H1 (cell line): ENCODE measurements at regions not wholly inside any gene's neighbourhood (a gene's known extent, or its start where the extent isn't known, plus 50 kb on each side); places are given as distances from the start of the nearest gene placed in this dataset.

ENCODE experiments used
- CTCF ChIA-PET: fragments of 300-600 bp; sonication (Branson Sonifier 250); formaldehyde crosslinking; loops from one replicate; lab custom pipeline; 2021; ENCODE audit not compliant: partially characterized antibody; lab: Charles Lee
- POLR2A ChIA-PET: fragments of 300-600 bp; sonication (Branson Sonifier 250); formaldehyde crosslinking; loops from one replicate; lab custom pipeline; 2021; ENCODE audit warnings: inconsistent platforms; ENCODE audit not compliant: partially characterized antibody; lab: Charles Lee
- DNase-seq, 2 experiments: peaks; one replicate each; pipeline versions ENCODE4 v3.0.0 to v3.0.0-alpha.2; 2010 to 2022; ENCODE audit warnings: low spot score in 2 of 2, low read depth in 1 of 2, mixed read lengths in 1 of 2
- FAIRE-seq: peaks from 2 replicates; lab custom pipeline; 2011; peaks lifted over from hg19 to GRCh38; lab: Jason Lieb, UNC
- H2AFZ ChIP-seq: 2 replicates; pipeline ENCODE4 v1.8.1; 2012; ENCODE audit warnings: low read length, inconsistent platforms
- H2AK5ac ChIP-seq: 2 replicates; pipeline ENCODE4 v1.6.1; 2013; ENCODE audit warnings: low read depth, low read length
- H2BK120ac ChIP-seq: replicated peaks from 2 replicates; pipeline ENCODE3; 2013; ENCODE audit warnings: low read depth, low read length, inconsistent platforms
- H2BK12ac ChIP-seq: 2 replicates; pipeline ENCODE4 v1.6.1; 2013; ENCODE audit warnings: low read depth, low read length
- H2BK15ac ChIP-seq: 2 replicates; pipeline ENCODE4 v1.6.1; 2013; ENCODE audit warnings: low read length
- H2BK20ac ChIP-seq: 2 replicates; pipeline ENCODE4 v1.6.1; 2013; ENCODE audit warnings: low read length
- H2BK5ac ChIP-seq: 2 replicates; pipeline ENCODE4 v1.6.1; 2013; ENCODE audit warnings: low read depth, low read length
- H3K14ac ChIP-seq: 2 replicates; pipeline ENCODE4 v1.6.1; 2013; ENCODE audit warnings: inconsistent platforms; ENCODE audit not compliant: insufficient read length
- H3K18ac ChIP-seq: 2 replicates; pipeline ENCODE4 v1.6.1; 2013; ENCODE audit warnings: low read length; ENCODE audit errors: extremely low read depth
- H3K23ac ChIP-seq: 2 replicates; pipeline ENCODE4 v1.6.1; 2013; ENCODE audit warnings: inconsistent platforms; ENCODE audit not compliant: insufficient read length
- H3K23me2 ChIP-seq: 2 replicates; pipeline ENCODE4 v1.6.1; 2013; ENCODE audit warnings: low read depth, low read length
- H3K27ac ChIP-seq: 2 replicates; pipeline ENCODE4 v1.6.1; 2011; ENCODE audit warnings: low read depth, low read length, inconsistent platforms
- H3K27me3 ChIP-seq, 4 experiments: replicated peaks in 1 of 4; 1 replicate in 1 of 4; 2 replicates in 3 of 4; pipeline versions ENCODE4 v1.6.1 to v1.8.1; 2011 to 2013; ENCODE audit warnings: low read length in 3 of 4, mild to moderate bottlenecking in 3 of 4, inconsistent platforms in 2 of 4, mixed read lengths in 2 of 4, moderate library complexity in 1 of 4; ENCODE audit not compliant: control insufficient read depth in 3 of 4, insufficient read depth in 3 of 4; ENCODE audit errors: extremely low read depth in 1 of 4
- H3K36me3 ChIP-seq, 4 experiments: 2 replicates each; pipeline versions ENCODE4 v1.6.1 to v1.8.1; 2011 to 2013; ENCODE audit warnings: mild to moderate bottlenecking in 4 of 4, low read length in 3 of 4, moderate library complexity in 2 of 4, control low read depth in 1 of 4, inconsistent platforms in 1 of 4; ENCODE audit not compliant: insufficient read depth in 4 of 4, control insufficient read depth in 2 of 4
- H3K4ac ChIP-seq: replicated peaks from 2 replicates; pipeline ENCODE3; 2013; ENCODE audit warnings: low read length, low read depth, mixed read lengths, inconsistent platforms; ENCODE audit not compliant: insufficient read length
- H3K4me1 ChIP-seq, 4 experiments: replicated peaks in 1 of 4; 1 replicate in 1 of 4; 2 replicates in 3 of 4; pipeline versions ENCODE4 v1.6.1 to v1.8.1; 2011 to 2013; ENCODE audit warnings: low read length in 3 of 4, inconsistent platforms in 2 of 4, mixed read lengths in 1 of 4; ENCODE audit not compliant: insufficient read depth in 4 of 4, control insufficient read depth in 3 of 4
- H3K4me2 ChIP-seq, 2 experiments: 2 replicates each; pipeline versions ENCODE4 v1.6.1 to v1.8.1; 2011 to 2013; ENCODE audit warnings: low read depth in 2 of 2, low read length in 2 of 2, control low read depth in 1 of 2, inconsistent platforms in 1 of 2, mild to moderate bottlenecking in 1 of 2; ENCODE audit not compliant: insufficient read depth in 1 of 2
- H3K4me3 ChIP-seq, 4 experiments: fragments of 200-600, 300-600 bp in 1 of 4; sonication (generic), shearing (Covaris generic), sonication (Bioruptor Twin) in 1 of 4; 2 replicates each; pipeline versions ENCODE4 v1.5.1 to v1.8.1; 2011 to 2016; ENCODE audit warnings: low read length in 4 of 4, low read depth in 3 of 4, control low read depth in 2 of 4, inconsistent platforms in 2 of 4, mild to moderate bottlenecking in 2 of 4, mixed read lengths in 1 of 4, moderate library complexity in 1 of 4; ENCODE audit not compliant: insufficient read depth in 2 of 4; ENCODE audit errors: extremely low read depth in 1 of 4
- H3K56ac ChIP-seq: replicated peaks from 2 replicates; pipeline ENCODE3; 2013; ENCODE audit warnings: low read depth, mild to moderate bottlenecking, mixed read lengths, low read length, inconsistent platforms; ENCODE audit not compliant: insufficient read length
- H3K79me1 ChIP-seq: 2 replicates; pipeline ENCODE4 v1.6.1; 2013; ENCODE audit warnings: low read depth, low read length, control low read depth
- H3K79me2 ChIP-seq, 2 experiments: 2 replicates each; pipeline versions ENCODE4 v1.6.1 to v1.8.1; 2012 to 2013; ENCODE audit warnings: low read length in 2 of 2, mild to moderate bottlenecking in 2 of 2, inconsistent platforms in 1 of 2; ENCODE audit not compliant: insufficient read depth in 2 of 2, control insufficient read depth in 1 of 2
- H3K9ac ChIP-seq, 4 experiments: replicated peaks in 1 of 4; 1 replicate in 1 of 4; 2 replicates in 3 of 4; pipeline versions ENCODE4 v1.6.1 to v1.8.1; 2011 to 2013; ENCODE audit warnings: low read depth in 3 of 4, low read length in 3 of 4, control low read depth in 2 of 4, mild to moderate bottlenecking in 2 of 4, moderate library complexity in 2 of 4, inconsistent platforms in 1 of 4; ENCODE audit errors: extremely low read depth in 1 of 4
- H3K9me3 ChIP-seq, 2 experiments: 2 replicates each; pipeline versions ENCODE4 v1.6.1 to v1.8.1; 2012 to 2013; ENCODE audit warnings: mild to moderate bottlenecking in 2 of 2, moderate library complexity in 2 of 2, control low read depth in 1 of 2, inconsistent platforms in 1 of 2, low read depth in 1 of 2, low read length in 1 of 2, mixed read lengths in 1 of 2; ENCODE audit not compliant: insufficient read depth in 2 of 2
- H4K20me1 ChIP-seq, 2 experiments: replicated peaks in 1 of 2; 2 replicates each; pipeline versions ENCODE3 to v1.8.1; 2011 to 2013; ENCODE audit warnings: inconsistent platforms in 2 of 2, low read length in 2 of 2, mild to moderate bottlenecking in 1 of 2; ENCODE audit not compliant: insufficient read depth in 2 of 2, control insufficient read depth in 1 of 2
- H4K5ac ChIP-seq: 2 replicates; pipeline ENCODE4 v1.6.1; 2013; ENCODE audit warnings: low read length, low read depth, mixed read lengths, inconsistent platforms; ENCODE audit not compliant: insufficient read length
- H4K8ac ChIP-seq: 2 replicates; pipeline ENCODE4 v1.8.0; 2013; ENCODE audit warnings: mild to moderate bottlenecking, moderate library complexity, low read length, inconsistent platforms; ENCODE audit not compliant: insufficient read depth; ENCODE audit errors: extremely low read depth
- H4K91ac ChIP-seq: replicated peaks from 2 replicates; pipeline ENCODE3; 2013; ENCODE audit warnings: low read length, mixed read lengths, inconsistent platforms; ENCODE audit not compliant: insufficient read length
- CBX5 ChIP-seq: fragments of 300-800, 300-1000 bp; sonication (generic); IDR thresholded peaks from 2 replicates; pipeline ENCODE4 v1.7.1; 2016; ENCODE audit warnings: antibody characterized with exemption, low read length, low read depth
- GTF2F1 ChIP-seq: IDR thresholded peaks from 2 replicates; pipeline ENCODE4 v1.6.1; 2012; ENCODE audit warnings: low read depth, low read length, improper control_type of control experiment, borderline replicate concordance
- NANOG ChIP-seq: IDR thresholded peaks from 2 replicates; pipeline ENCODE4 v1.6.1; 2011; ENCODE audit warnings: low read length, low read depth, mild to moderate bottlenecking, inconsistent platforms; ENCODE audit not compliant: insufficient read depth, poor library complexity, severe bottlenecking
- RXRA ChIP-seq: IDR thresholded peaks from 2 replicates; pipeline ENCODE4 v1.6.1; 2011; ENCODE audit warnings: low read depth, mild to moderate bottlenecking, low read length, moderate library complexity; ENCODE audit not compliant: insufficient read depth
- SIX5 ChIP-seq: IDR thresholded peaks from 2 replicates; pipeline ENCODE4 v1.6.1; 2011; ENCODE audit warnings: mild to moderate bottlenecking, low read depth, low read length
- TAF7 ChIP-seq: optimal IDR thresholded peaks from 2 replicates; pipeline ENCODE3; 2011; ENCODE audit warnings: low read depth, mild to moderate bottlenecking, inconsistent platforms, low read length, moderate library complexity, borderline replicate concordance
- WGBS, 2 experiments: shearing (Covaris generic) in 1 of 2; methylation state at CpG; one replicate each; pipeline versions ENCODE4 v1.1.6 to v1.1.7; 2013 to 2015; ENCODE audit warnings: low lambda C conversion rate in 2 of 2, mixed read lengths in 2 of 2, inconsistent platforms in 1 of 2, low coverage in 1 of 2, missing lambda C conversion rate in 1 of 2; ENCODE audit not compliant: insufficient replicate concordance in 2 of 2, insufficient coverage in 1 of 2, insufficient read length in 1 of 2; ENCODE audit errors: extremely low coverage in 1 of 2, missing lambda C conversion rate in 1 of 2; 5-methylcytosine and 5-hydroxymethylcytosine counted together

- H2BK5ac ChIP-seq = no peak overlapping the region
- H4K8ac ChIP-seq = no peak overlapping the region
- H3K9me3 ChIP-seq = no peaks in the 10 kb centered on the region
- H3K4me1 ChIP-seq = no peaks in the 10 kb centered on the region
- H3K36me3 ChIP-seq = no peaks in the 10 kb centered on the region
- H3K23me2 ChIP-seq = no peaks in the 10 kb centered on the region
- WGBS, 2 experiments = 90% methylated on average over 5 of the region's 5 CpGs; no CpG with 5 or more reads in 1 of the 2 experiments
- no peak overlapping the region for H3K9ac ChIP-seq
- H3K14ac ChIP-seq = no peak overlapping the region
- no peak overlapping the region for H3K27ac ChIP-seq
- POLR2A ChIA-PET = no interaction called here
- H3K23ac ChIP-seq = no peak overlapping the region
- H3K4ac ChIP-seq = no peak overlapping the region
- no peak overlapping the region for H2BK120ac ChIP-seq
- H2BK20ac ChIP-seq = no peak overlapping the region
- no peak overlapping the region for H4K91ac ChIP-seq
- CTCF ChIA-PET = no interaction called here
- no peak overlapping the region for H3K18ac ChIP-seq
- no peak overlapping the region for H3K4me3 ChIP-seq
- H2BK12ac ChIP-seq = no peak overlapping the region
- H3K79me2 ChIP-seq = no peaks in the 10 kb centered on the region
- no peaks in the 10 kb centered on the region for H3K27me3 ChIP-seq
- DNase-seq (no peak), FAIRE-seq (no peak)
- no peak overlapping the region; the same call in 1 of the 2 replicates for H2AFZ ChIP-seq
- H2BK15ac ChIP-seq = no peak overlapping the region
- H3K79me1 ChIP-seq = no peaks in the 10 kb centered on the region
- no peak overlapping the region for H3K56ac ChIP-seq
- H4K5ac ChIP-seq = no peak overlapping the region
- no peak overlapping the region for H2AK5ac ChIP-seq
- no peaks in the 10 kb centered on the region for H4K20me1 ChIP-seq
- H3K4me2 ChIP-seq = no peak overlapping the region
- no peak for TF ChIP-seq GTF2F1
- no peak for TF ChIP-seq CBX5
- no peak for TF ChIP-seq TAF7
- no peak for TF ChIP-seq NANOG
- TF ChIP-seq SIX5 = no peak
- TF ChIP-seq RXRA = no peak
These were observed 366.5 kb upstream of the AKR1E2 start for GRCh38 chr10:4459531-4459930.
